Stomach (tissue), 8 donors: ENCODE measurements at regions not wholly inside any gene's neighbourhood (a gene's known extent, or its start where the extent isn't known, plus 50 kb on each side); places are given as distances from the start of the nearest gene placed in this dataset.

Experiments
- DNase-seq, 2 donors: peaks; one replicate each; pipeline versions ENCODE4 v3.0.0 to v3.0.0-alpha.2; 2013 to 2019
- H3K27ac ChIP-seq, 5 donors: fragments of 200-600 bp in 4 of 5; sonication (generic) in 4 of 5; one replicate each; pipeline ENCODE4 v1.5.1; 2013 to 2019; ENCODE audit warnings: mild to moderate bottlenecking in 1 of 5, moderate library complexity in 1 of 5
- H3K27me3 ChIP-seq, 3 donors: fragments of 200-600 bp; sonication (generic); one replicate each; pipeline ENCODE4 v1.5.1; 2017 to 2019; ENCODE audit warnings: mixed run types in 1 of 3
- H3K36me3 ChIP-seq, 4 donors: fragments of 200-600 bp; sonication (generic); 1 replicate in 3 of 4; 2 replicates in 1 of 4; pipeline ENCODE4 v1.5.1; 2016 to 2019
- H3K4me1 ChIP-seq, 4 donors: fragments of 200-600 bp; sonication (generic); one replicate each; pipeline ENCODE4 v1.5.1; 2016 to 2019
- H3K4me3 ChIP-seq, 4 donors: fragments of 200-600 bp; sonication (generic) in 3 of 4; one replicate each; pipeline ENCODE4 v1.5.1; 2016 to 2019; ENCODE audit warnings: mild to moderate bottlenecking in 1 of 4
- H3K9me3 ChIP-seq, 4 donors: fragments of 200-600 bp; sonication (generic); one replicate each; pipeline ENCODE4 v1.5.1; 2016 to 2019
- CTCF ChIP-seq, 7 experiments: fragments of 450-650 bp in 4 of 7; fragments of 200-600 bp in 3 of 7; sonication (generic) in 3 of 7; IDR thresholded peaks; one replicate each; pipeline ENCODE4 v1.5.1; 2016 to 2019; ENCODE audit warnings: antibody characterized with exemption in 7 of 7, control low read depth in 2 of 7, mild to moderate bottlenecking in 1 of 7
- EP300 ChIP-seq: sonication (generic); formaldehyde crosslinking; IDR thresholded peaks from one replicate; pipeline ENCODE4 v1.6.1; 2017; ENCODE audit warnings: antibody characterized with exemption
- POLR2A ChIP-seq, 4 donors: fragments of 450-650 bp; IDR thresholded peaks; one replicate each; pipeline ENCODE4 v1.6.1; 2016; ENCODE audit warnings: antibody characterized with exemption in 4 of 4, control low read depth in 2 of 4, mild to moderate bottlenecking in 1 of 4, moderate library complexity in 1 of 4
- POLR2AphosphoS5 ChIP-seq, 3 donors: sonication (generic); formaldehyde crosslinking; IDR thresholded peaks; one replicate each; pipeline ENCODE4 v1.6.1; 2016; ENCODE audit warnings: antibody characterized with exemption in 3 of 3
- WGBS, 5 donors: extraction: QIAGEN DNeasy Blood & Tissue Kit in 3 of 5; methylation state at CpG; one replicate each; pipeline versions ENCODE4 v1.1.5 to v1.1.7; 2013 to 2018; 5-methylcytosine and 5-hydroxymethylcytosine counted together
- intact Hi-C: fragments of 100-400 bp; cut with DNase I; formaldehyde crosslinking; loops from one replicate; pipeline ENCODE4 v1.15.1; 2023; ENCODE audit warnings: low total_unique reads
- donor health status: healthy with polysubstance abuse.
- donor health status: Bipolar disorder and iron deficiency.
- donor health status: healthy.

GRCh38 chr18:37716106-37716735 lies 150.6 kb upstream of the CELF4 start:
- no peaks in the 10 kb centered on the region for H3K4me1 ChIP-seq
- 44 to 60% (median 51%) methylated on average over 5 of the region's 5 CpGs for WGBS, 5 donors
- no peak overlapping the region for H3K4me3 ChIP-seq
- peaks cover 0 to 3% (median 0%) of the 10 kb centered on the region in 4 donors for H3K9me3 ChIP-seq
- intact Hi-C loops = no loop called here
- peak in 1 of 2 donors; percentile 16 for DNase-seq
- no peak for TF ChIP-seq EP300
- TF ChIP-seq POLR2A (IDR thresholded peaks at IDR 0.05) = no peak
- TF ChIP-seq CTCF (IDR thresholded peaks at IDR 0.05) = no peak
- TF ChIP-seq POLR2AphosphoS5 (IDR thresholded peaks at IDR 0.05) = no peak
- H3K27ac ChIP-seq = no peak overlapping the region
- no peaks in the 10 kb centered on the region for H3K27me3 ChIP-seq
- no peaks in the 10 kb centered on the region for H3K36me3 ChIP-seq

DNA sequence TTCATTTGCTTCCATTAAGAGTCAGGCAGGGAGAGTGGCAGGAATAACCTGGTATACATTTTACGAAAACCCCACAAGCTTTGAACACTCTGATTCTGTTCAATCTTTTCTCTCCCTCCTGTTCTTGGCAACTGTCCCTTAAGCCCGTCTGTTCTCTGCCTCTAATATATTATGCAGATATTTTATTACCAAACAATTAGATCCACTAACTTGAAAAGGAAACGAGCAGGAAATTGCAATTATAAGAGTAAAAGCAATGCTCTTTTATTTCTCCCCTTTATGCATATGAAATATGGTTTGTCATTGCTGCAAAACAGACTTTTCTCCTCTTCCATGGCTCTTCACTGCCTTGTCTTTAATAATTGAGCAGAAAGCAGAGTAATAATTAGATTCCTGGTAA lies 149.1 kb upstream of the CELF4 start:
- peaks cover 0 to 7% (median 0%) of the 10 kb centered on the region in 4 donors for H3K9me3 ChIP-seq
- H3K4me1 ChIP-seq = no peaks in the 10 kb centered on the region
- WGBS, 5 donors = 52 to 64% (median 55%) methylated on average over 3 of the region's 3 CpGs
- no peak overlapping the region for H3K4me3 ChIP-seq
- no peak overlapping the region for H3K27ac ChIP-seq
- TF ChIP-seq POLR2A (IDR thresholded peaks at IDR 0.05) (no peak), EP300 (no peak), POLR2AphosphoS5 (IDR thresholded peaks at IDR 0.05) (no peak), CTCF (IDR thresholded peaks at IDR 0.05) (no peak)
- no peaks in the 10 kb centered on the region for H3K27me3 ChIP-seq
- no peak for DNase-seq
- no peaks in the 10 kb centered on the region for H3K36me3 ChIP-seq
- intact Hi-C loops = no loop called here

- no peak overlapping the region for H3K4me3 ChIP-seq
- H3K27ac ChIP-seq = no peak overlapping the region
- no peak for DNase-seq
- TF ChIP-seq CTCF (IDR thresholded peaks at IDR 0.05) = no peak
- no peak for TF ChIP-seq POLR2AphosphoS5 (IDR thresholded peaks at IDR 0.05)
- no peak for TF ChIP-seq EP300
- TF ChIP-seq POLR2A (IDR thresholded peaks at IDR 0.05) = no peak
- no peaks in the 10 kb centered on the region for H3K27me3 ChIP-seq
- intact Hi-C loops = no loop called here
- no peaks in the 10 kb centered on the region for H3K4me1 ChIP-seq
- H3K36me3 ChIP-seq = no peaks in the 10 kb centered on the region
- H3K9me3 ChIP-seq = peaks cover 0 to 7% (median 0%) of the 10 kb centered on the region in 4 donors
Measured at GRCh38 chr18:37712776-37713175, 147.2 kb upstream of the CELF4 start.

- H3K27ac ChIP-seq = no peak overlapping the region
- TF ChIP-seq POLR2A (IDR thresholded peaks at IDR 0.05) (no peak), EP300 (no peak), POLR2AphosphoS5 (IDR thresholded peaks at IDR 0.05) (no peak), CTCF (IDR thresholded peaks at IDR 0.05) (no peak)
- no peak for DNase-seq
- no peaks in the 10 kb centered on the region for H3K36me3 ChIP-seq
- WGBS, 5 donors = 72 to 80% (median 78%) methylated on average over 4 of the region's 4 CpGs
- H3K27me3 ChIP-seq = no peaks in the 10 kb centered on the region
- H3K4me3 ChIP-seq = no peak overlapping the region
- intact Hi-C loops = no loop called here
- H3K4me1 ChIP-seq = no peaks in the 10 kb centered on the region
- H3K9me3 ChIP-seq = peaks cover 0 to 7% (median 0%) of the 10 kb centered on the region in 4 donors
Measured at GRCh38 chr18:37711766-37712505, 146.3 kb upstream of the CELF4 start.
